ENCODE measurements at regions not wholly inside any gene's neighbourhood (a gene's known extent, or its start where the extent isn't known, plus 50 kb on each side); places are given as distances from the start of the nearest gene placed in this dataset.

- TF ChIP-seq EZH2phosphoT487 (IDR thresholded peaks at IDR 0.05; ENCODE audit: unreplicated experiment) (no peak), ZNF331 (CRISPR knock-in tag; IDR thresholded peaks at IDR 0.05; ENCODE audit: low read depth) (no peak), EZH2 (IDR thresholded peaks at IDR 0.05; ENCODE audit: low read depth, unreplicated experiment) (no peak), NANOG (IDR thresholded peaks at IDR 0.05; ENCODE audit: borderline replicate concordance) (no peak), ZNF114 (CRISPR knock-in tag; IDR thresholded peaks at IDR 0.05) (no peak), REST (IDR thresholded peaks at IDR 0.05; ENCODE audit: unreplicated experiment) (no peak), CREB1 (CRISPR knock-in tag; IDR thresholded peaks at IDR 0.05; ENCODE audit: low read depth) (no peak), POLR2AphosphoS5 (IDR thresholded peaks at IDR 0.05; ENCODE audit: low read depth) (no peak), JUNB (IDR thresholded peaks at IDR 0.05; ENCODE audit: unreplicated experiment) (no peak), CTCF (conservative IDR thresholded peaks at IDR 0.05; ENCODE audit: low read depth in 2 of 2) (no peak), ETS1 (IDR thresholded peaks at IDR 0.05) (no peak), STAT1 (IDR thresholded peaks at IDR 0.05; ENCODE audit: unreplicated experiment) (no peak), ZNF462 (CRISPR knock-in tag; IDR thresholded peaks at IDR 0.05) (no peak)
- Mint-ChIP-seq H3K4me1 (peaks cover 2% of the 10 kb centered on the region; the same call in 2 of the 3 replicates), H3K4me3 (no peak overlapping the region), H3K9me3 (no peaks in the 10 kb centered on the region), H3K27ac (no peak overlapping the region), H3K27me3 (ENCODE audit: insufficient read depth, low read depth, poor library complexity) (peaks cover 1% of the 10 kb centered on the region), H3K36me3 (ENCODE audit: low read depth) (no peaks in the 10 kb centered on the region)
- Histone ChIP-seq H3F3A (replicated peaks; ENCODE audit: low read depth) (no peaks in the 10 kb centered on the region), H4K20me1 (replicated peaks; ENCODE audit: insufficient read depth) (no peaks in the 10 kb centered on the region), H3K27ac (ENCODE audit: low read depth) (no peak overlapping the region), H3K79me2 (replicated peaks; ENCODE audit: insufficient read depth) (no peaks in the 10 kb centered on the region), H3K27me3 (ENCODE audit: insufficient read depth) (no peaks in the 10 kb centered on the region), H3K9me2 (ENCODE audit: insufficient read depth) (no peaks in the 10 kb centered on the region), H3K4me1 (ENCODE audit: insufficient read depth) (no peaks in the 10 kb centered on the region), H3K4me2 (no peak overlapping the region), H3K4me3 (no peak overlapping the region), H3K36me3 (ENCODE audit: insufficient read depth) (no peaks in the 10 kb centered on the region), H2AFZ (no peak overlapping the region)
- DNase-seq (ENCODE audit: low spot score) (no peak), ATAC-seq (no peak)
These were observed 107.1 kb downstream of the NIBAN1 start for GRCh38 chr1:184866991-184867788.
